22Rv1 (cell line): ENCODE measurements at regions not wholly inside any gene's neighbourhood (a gene's known extent, or its start where the extent isn't known, plus 50 kb on each side); places are given as distances from the start of the nearest gene placed in this dataset.
"Not testable (repeated sequence)": the region's sequence is repeated elsewhere in the genome, so short reads cannot be mapped to it uniquely, and the experiment has no call there.

Source experiments
- CTCF ChIP-seq: fragments of 450-650 bp; IDR thresholded peaks from 2 replicates; pipeline ENCODE4 v1.5.1; 2017; ENCODE audit warnings: mild to moderate bottlenecking
- ZFX ChIP-seq: fragments of 450-650 bp; IDR thresholded peaks from 2 replicates; pipeline ENCODE4 v1.6.1; 2017; ENCODE audit warnings: antibody characterized with exemption, borderline replicate concordance

GRCh38 chr18:35897481-35897880 lies 75.0 kb upstream of the RMP24 start:
- TF ChIP-seq CTCF, ZFX: not testable (repeated sequence)
